DND-41 (cell line): ENCODE measurements at regions not wholly inside any gene's neighbourhood (a gene's known extent, or its start where the extent isn't known, plus 50 kb on each side); places are given as distances from the start of the nearest gene placed in this dataset.

ENCODE experiments used
- EZH2 ChIP-seq: IDR thresholded peaks from 3 replicates; pipeline ENCODE4 v1.6.1; 2012; ENCODE audit warnings: borderline replicate concordance, low read depth, mild to moderate bottlenecking, moderate library complexity, low read length, inconsistent platforms; ENCODE audit not compliant: severe bottlenecking
- TF ChIP-seq, protein P1 (sequence below): IDR thresholded peaks from 2 replicates; pipeline ENCODE4 v1.5.1; 2012; ENCODE audit warnings: borderline replicate concordance, low read length, moderate library complexity, mild to moderate bottlenecking; ENCODE audit not compliant: poor library complexity, severe bottlenecking; ENCODE audit errors: extremely low read depth

DNA sequence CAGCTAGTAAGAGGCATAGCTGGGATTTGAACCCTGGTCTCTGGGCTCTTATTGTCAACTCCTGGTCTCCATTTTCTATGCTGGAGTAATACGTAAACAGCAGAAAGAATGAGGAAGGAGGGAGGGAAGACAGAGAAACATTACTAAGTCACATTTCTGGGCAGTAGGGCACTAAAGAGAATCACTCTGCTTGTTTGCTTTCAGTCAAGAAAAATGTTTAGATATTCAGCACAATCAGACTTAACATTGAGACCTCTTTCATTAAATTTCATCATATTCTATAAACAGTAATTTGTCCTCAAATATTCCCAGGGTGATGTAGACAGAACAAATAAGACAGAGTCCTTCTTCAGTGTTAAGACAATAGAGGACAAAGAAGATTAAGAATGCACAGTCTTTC is 67.7 kb upstream of the BNC1 start:
- TF ChIP-seq, protein P1, sequence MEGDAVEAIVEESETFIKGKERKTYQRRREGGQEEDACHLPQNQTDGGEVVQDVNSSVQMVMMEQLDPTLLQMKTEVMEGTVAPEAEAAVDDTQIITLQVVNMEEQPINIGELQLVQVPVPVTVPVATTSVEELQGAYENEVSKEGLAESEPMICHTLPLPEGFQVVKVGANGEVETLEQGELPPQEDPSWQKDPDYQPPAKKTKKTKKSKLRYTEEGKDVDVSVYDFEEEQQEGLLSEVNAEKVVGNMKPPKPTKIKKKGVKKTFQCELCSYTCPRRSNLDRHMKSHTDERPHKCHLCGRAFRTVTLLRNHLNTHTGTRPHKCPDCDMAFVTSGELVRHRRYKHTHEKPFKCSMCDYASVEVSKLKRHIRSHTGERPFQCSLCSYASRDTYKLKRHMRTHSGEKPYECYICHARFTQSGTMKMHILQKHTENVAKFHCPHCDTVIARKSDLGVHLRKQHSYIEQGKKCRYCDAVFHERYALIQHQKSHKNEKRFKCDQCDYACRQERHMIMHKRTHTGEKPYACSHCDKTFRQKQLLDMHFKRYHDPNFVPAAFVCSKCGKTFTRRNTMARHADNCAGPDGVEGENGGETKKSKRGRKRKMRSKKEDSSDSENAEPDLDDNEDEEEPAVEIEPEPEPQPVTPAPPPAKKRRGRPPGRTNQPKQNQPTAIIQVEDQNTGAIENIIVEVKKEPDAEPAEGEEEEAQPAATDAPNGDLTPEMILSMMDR = no peak
- TF ChIP-seq EZH2 = no peak
